HEK293T (cell line): ENCODE measurements at regions not wholly inside any gene's neighbourhood (a gene's known extent, or its start where the extent isn't known, plus 50 kb on each side); places are given as distances from the start of the nearest gene placed in this dataset.

ENCODE experiments used
- ARNT ChIP-seq: fragments of 450-650 bp; IDR thresholded peaks from 2 replicates; pipeline ENCODE4 v1.6.1; 2017; ENCODE audit warnings: mild to moderate bottlenecking
- BHLHE40 ChIP-seq: fragments of 450-650 bp; IDR thresholded peaks from 2 replicates; pipeline ENCODE4 v1.6.1; 2016; ENCODE audit warnings: mild to moderate bottlenecking, moderate library complexity, borderline replicate concordance
- ELF4 ChIP-seq: fragments of 450-650 bp; IDR thresholded peaks from 2 replicates; pipeline ENCODE4 v1.6.1; 2017; ENCODE audit warnings: antibody characterized with exemption
- FOXA1 ChIP-seq: fragments of 450-650 bp; IDR thresholded peaks from 2 replicates; pipeline ENCODE4 v1.6.1; 2016; ENCODE audit warnings: mild to moderate bottlenecking
- FOXK2 ChIP-seq: fragments of 450-650 bp; IDR thresholded peaks from 2 replicates; pipeline ENCODE4 v1.6.1; 2016; ENCODE audit warnings: mild to moderate bottlenecking
- HDGF ChIP-seq: fragments of 450-650 bp; IDR thresholded peaks from 2 replicates; pipeline ENCODE4 v1.6.1; 2017; ENCODE audit warnings: antibody characterized with exemption, borderline replicate concordance
- LEF1 ChIP-seq: fragments of 450-650 bp; IDR thresholded peaks from 2 replicates; pipeline ENCODE4 v1.6.1; 2017; ENCODE audit warnings: mild to moderate bottlenecking, borderline replicate concordance
- NFRKB ChIP-seq: fragments of 450-650 bp; IDR thresholded peaks from 2 replicates; pipeline ENCODE4 v1.6.1; 2016; ENCODE audit warnings: mild to moderate bottlenecking, moderate library complexity
- SP1 ChIP-seq: fragments of 450-650 bp; IDR thresholded peaks from 2 replicates; pipeline ENCODE4 v1.6.1; 2017
- SUZ12 ChIP-seq: fragments of 450-650 bp; IDR thresholded peaks from 2 replicates; pipeline ENCODE4 v1.6.1; 2016; ENCODE audit warnings: mild to moderate bottlenecking
- TARDBP ChIP-seq: fragments of 450-650 bp; IDR thresholded peaks from 2 replicates; pipeline ENCODE4 v1.6.1; 2016
- ZNF384 ChIP-seq: fragments of 450-650 bp; IDR thresholded peaks from 2 replicates; pipeline ENCODE4 v1.6.1; 2016

GRCh38 chr11:24321229-24321628 is 175.6 kb upstream of the LUZP2 start:
- no peak for TF ChIP-seq LEF1
- TF ChIP-seq ELF4, result no peak
- no peak for TF ChIP-seq SP1
- TF ChIP-seq SUZ12, result no peak
- TF ChIP-seq FOXK2, result no peak
- TF ChIP-seq ZNF384, result no peak
- TF ChIP-seq TARDBP, result no peak
- TF ChIP-seq ARNT, result no peak
- TF ChIP-seq BHLHE40, result no peak
- no peak for TF ChIP-seq FOXA1
- no peak for TF ChIP-seq NFRKB
- TF ChIP-seq HDGF, result no peak
